GM12878 (cell line): ENCODE measurements at regions not wholly inside any gene's neighbourhood (a gene's known extent, or its start where the extent isn't known, plus 50 kb on each side); places are given as distances from the start of the nearest gene placed in this dataset.

Experiments used
- CUX1 ChIP-seq: IDR thresholded peaks from 2 replicates; pipeline ENCODE4 v1.6.1; 2012; ENCODE audit warnings: improper control_type of control experiment, low read depth, low read length; ENCODE audit not compliant: insufficient replicate concordance
- ESRRA ChIP-seq: IDR thresholded peaks from 2 replicates; pipeline ENCODE4 v1.6.1; 2012; ENCODE audit warnings: mild to moderate bottlenecking, low read length, improper control_type of control experiment
- EZH2 ChIP-seq: IDR thresholded peaks from 2 replicates; pipeline ENCODE4 v1.6.1; 2012; ENCODE audit warnings: low read depth, mild to moderate bottlenecking, control low read depth, inconsistent platforms, low read length, borderline replicate concordance; ENCODE audit not compliant: control insufficient read depth
- MYC ChIP-seq: IDR thresholded peaks from 2 replicates; pipeline ENCODE4 v1.6.1; 2011; ENCODE audit warnings: mild to moderate bottlenecking, low read length, moderate library complexity, inconsistent platforms; ENCODE audit not compliant: insufficient read depth, insufficient replicate concordance, insufficient read length, severe bottlenecking
- PML ChIP-seq: IDR thresholded peaks from 2 replicates; pipeline ENCODE4 v1.6.1; 2012; ENCODE audit warnings: low read length, inconsistent platforms
- POLR2A ChIP-seq: IDR thresholded peaks from 2 replicates; pipeline ENCODE4 v1.6.1; 2011; ENCODE audit warnings: low read depth, mild to moderate bottlenecking, low read length
- RAD21 ChIP-seq: IDR thresholded peaks from 2 replicates; pipeline ENCODE4 v1.6.1; 2011; ENCODE audit warnings: mild to moderate bottlenecking, low read depth, low read length, moderate library complexity; ENCODE audit not compliant: insufficient read depth
- SIX5 ChIP-seq: IDR thresholded peaks from 2 replicates; pipeline ENCODE4 v1.6.1; 2011; ENCODE audit warnings: mild to moderate bottlenecking, low read depth, low read length, moderate library complexity; ENCODE audit not compliant: severe bottlenecking
- SKIL ChIP-seq: fragments of 450-650 bp; IDR thresholded peaks from 2 replicates; pipeline ENCODE4 v1.6.1; 2017; ENCODE audit warnings: mild to moderate bottlenecking, low read depth, inconsistent platforms; ENCODE audit not compliant: poor library complexity, severe bottlenecking
- USF2 ChIP-seq: IDR thresholded peaks from 2 replicates; pipeline ENCODE4 v1.6.1; 2011; ENCODE audit warnings: low read depth, low read length, improper control_type of control experiment, borderline replicate concordance
- ZNF384 ChIP-seq: IDR thresholded peaks from 2 replicates; pipeline ENCODE4 v1.6.1; 2012; ENCODE audit warnings: low read depth, mild to moderate bottlenecking, low read length, improper control_type of control experiment, borderline replicate concordance
- TF ChIP-seq, protein P1 (sequence below), 3 experiments: IDR thresholded peaks in 2 of 3; conservative IDR thresholded peaks in 1 of 3; 2 replicates each; pipeline ENCODE4 v1.5.1; 2011; ENCODE audit warnings: low read depth in 3 of 3, low read length in 3 of 3, mild to moderate bottlenecking in 3 of 3, control low read depth in 2 of 3, moderate library complexity in 2 of 3, inconsistent platforms in 1 of 3, mixed read lengths in 1 of 3; ENCODE audit not compliant: control insufficient read depth in 2 of 3, insufficient read depth in 1 of 3; ENCODE audit errors: extremely low read depth in 1 of 3
- TF ChIP-seq, protein P2 (sequence below): IDR thresholded peaks from 2 replicates; pipeline ENCODE4 v1.6.1; 2012; ENCODE audit warnings: low read length, inconsistent platforms

GRCh38 chr14:43172899-43173548, 1334.1 kb downstream of the FSCB start:
- no peak for TF ChIP-seq SKIL
- no peak for TF ChIP-seq USF2
- TF ChIP-seq POLR2A = no peak
- no peak for TF ChIP-seq MYC
- TF ChIP-seq, protein P1, sequence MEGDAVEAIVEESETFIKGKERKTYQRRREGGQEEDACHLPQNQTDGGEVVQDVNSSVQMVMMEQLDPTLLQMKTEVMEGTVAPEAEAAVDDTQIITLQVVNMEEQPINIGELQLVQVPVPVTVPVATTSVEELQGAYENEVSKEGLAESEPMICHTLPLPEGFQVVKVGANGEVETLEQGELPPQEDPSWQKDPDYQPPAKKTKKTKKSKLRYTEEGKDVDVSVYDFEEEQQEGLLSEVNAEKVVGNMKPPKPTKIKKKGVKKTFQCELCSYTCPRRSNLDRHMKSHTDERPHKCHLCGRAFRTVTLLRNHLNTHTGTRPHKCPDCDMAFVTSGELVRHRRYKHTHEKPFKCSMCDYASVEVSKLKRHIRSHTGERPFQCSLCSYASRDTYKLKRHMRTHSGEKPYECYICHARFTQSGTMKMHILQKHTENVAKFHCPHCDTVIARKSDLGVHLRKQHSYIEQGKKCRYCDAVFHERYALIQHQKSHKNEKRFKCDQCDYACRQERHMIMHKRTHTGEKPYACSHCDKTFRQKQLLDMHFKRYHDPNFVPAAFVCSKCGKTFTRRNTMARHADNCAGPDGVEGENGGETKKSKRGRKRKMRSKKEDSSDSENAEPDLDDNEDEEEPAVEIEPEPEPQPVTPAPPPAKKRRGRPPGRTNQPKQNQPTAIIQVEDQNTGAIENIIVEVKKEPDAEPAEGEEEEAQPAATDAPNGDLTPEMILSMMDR (IDR thresholded peaks at IDR 0.05 in 2 of 3, conservative IDR thresholded peaks at IDR 0.05 in 1 of 3; ENCODE audit: control insufficient read depth in 2 of 3, extremely low read depth in 1 of 3, insufficient read depth in 1 of 3, low read depth in 3 of 3, low read length in 3 of 3) = no peak
- TF ChIP-seq ZNF384 = no peak
- no peak for TF ChIP-seq RAD21
- TF ChIP-seq EZH2 = no peak
- TF ChIP-seq CUX1 = no peak
- TF ChIP-seq ESRRA = no peak
- no peak for TF ChIP-seq PML
- TF ChIP-seq, protein P2, sequence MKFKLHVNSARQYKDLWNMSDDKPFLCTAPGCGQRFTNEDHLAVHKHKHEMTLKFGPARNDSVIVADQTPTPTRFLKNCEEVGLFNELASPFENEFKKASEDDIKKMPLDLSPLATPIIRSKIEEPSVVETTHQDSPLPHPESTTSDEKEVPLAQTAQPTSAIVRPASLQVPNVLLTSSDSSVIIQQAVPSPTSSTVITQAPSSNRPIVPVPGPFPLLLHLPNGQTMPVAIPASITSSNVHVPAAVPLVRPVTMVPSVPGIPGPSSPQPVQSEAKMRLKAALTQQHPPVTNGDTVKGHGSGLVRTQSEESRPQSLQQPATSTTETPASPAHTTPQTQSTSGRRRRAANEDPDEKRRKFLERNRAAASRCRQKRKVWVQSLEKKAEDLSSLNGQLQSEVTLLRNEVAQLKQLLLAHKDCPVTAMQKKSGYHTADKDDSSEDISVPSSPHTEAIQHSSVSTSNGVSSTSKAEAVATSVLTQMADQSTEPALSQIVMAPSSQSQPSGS = no peak
- TF ChIP-seq SIX5 = no peak
